Stimulated activated CD4-positive, alpha-beta T cell treated with anti-CD3 and anti-CD28 coated beads, Interleukin-4, amount 100 ng/mL, for 48 hours (primary cell): ENCODE measurements at regions not wholly inside any gene's neighbourhood (a gene's known extent, or its start where the extent isn't known, plus 50 kb on each side); places are given as distances from the start of the nearest gene placed in this dataset.

Experiments used
- DNase-seq, 2 donors: peaks; one replicate each; pipeline ENCODE4 v3.0.0-alpha.2; 2020; ENCODE audit warnings: low read depth in 2 of 2

- DNase-seq = no peak
Measured at GRCh38 chr14:95382747-95383146, 63.0 kb upstream of the CLMN start.

GRCh38 chr14:95381726-95382125, 62.0 kb upstream of the CLMN start:
- no peak for DNase-seq

- no peak for DNase-seq
Measured at GRCh38 chr14:95380350-95381042, 60.8 kb upstream of the CLMN start.

GRCh38 chr14:95379634-95380033, 59.9 kb upstream of the CLMN start:
- no peak for DNase-seq

GRCh38 chr14:95375539-95376109, 55.9 kb upstream of the CLMN start:
- no peak for DNase-seq

- DNase-seq = no peak
Measured at GRCh38 chr14:95374239-95374997, 54.7 kb upstream of the CLMN start.

GRCh38 chr14:95370076-95370475, 50.4 kb upstream of the CLMN start:
- no peak for DNase-seq
